Neural cell (in vitro differentiated cells): ENCODE measurements at regions not wholly inside any gene's neighbourhood (a gene's known extent, or its start where the extent isn't known, plus 50 kb on each side); places are given as distances from the start of the nearest gene placed in this dataset.

Source experiments
- H2AFZ ChIP-seq: fragments of 200-600, 300-800 bp; sonication (generic), shearing (Covaris generic); 2 replicates; pipeline ENCODE4 v1.6.0; 2014; ENCODE audit warnings: low read depth, mild to moderate bottlenecking, antibody characterized with exemption, low read length, moderate library complexity
- H3F3A ChIP-seq: fragments of 200-600 bp; shearing (Covaris generic); 2 replicates; pipeline ENCODE4 v1.6.1; 2016; ENCODE audit warnings: mild to moderate bottlenecking, moderate library complexity, mixed read lengths, antibody characterized with exemption, low read length; ENCODE audit not compliant: insufficient read depth, poor library complexity, severe bottlenecking
- H3K27ac ChIP-seq: fragments of 200-600, 300-800 bp; sonication (generic), shearing (Covaris generic); 2 replicates; pipeline ENCODE4 v1.5.1; 2014; ENCODE audit warnings: mild to moderate bottlenecking, low read length, moderate library complexity
- H3K27me3 ChIP-seq: fragments of 300-800, 200-600 bp; sonication (generic), shearing (Covaris generic); 2 replicates; pipeline ENCODE4 v1.6.0; 2014; ENCODE audit warnings: mild to moderate bottlenecking, low read depth, low read length, moderate library complexity; ENCODE audit not compliant: insufficient read depth
- H3K36me3 ChIP-seq: fragments of 300-800, 200-600 bp; sonication (generic), shearing (Covaris generic); 2 replicates; pipeline ENCODE4 v1.5.1; 2014; ENCODE audit warnings: mild to moderate bottlenecking, antibody characterized with exemption, low read length, moderate library complexity; ENCODE audit not compliant: insufficient read depth
- H3K4me2 ChIP-seq: fragments of 300-800, 200-600 bp; sonication (generic), shearing (Covaris generic); 2 replicates; pipeline ENCODE4 v1.6.0; 2014; ENCODE audit warnings: mild to moderate bottlenecking, low read length
- H3K4me3 ChIP-seq: fragments of 300-800, 200-600 bp; sonication (generic), shearing (Covaris generic); 2 replicates; pipeline ENCODE4 v1.5.1; 2014; ENCODE audit warnings: mild to moderate bottlenecking, low read length, moderate library complexity
- H3K79me2 ChIP-seq: fragments of 200-600 bp; shearing (Covaris generic); replicated peaks from 2 replicates; pipeline ENCODE4 v1.6.0; 2014; ENCODE audit warnings: mild to moderate bottlenecking, low read length, moderate library complexity; ENCODE audit not compliant: insufficient read depth
- H3K9ac ChIP-seq: fragments of 300-800, 200-600 bp; sonication (generic), shearing (Covaris generic); 2 replicates; pipeline ENCODE4 v1.6.1; 2016; ENCODE audit warnings: mild to moderate bottlenecking, low read length, mixed read lengths
- H3K9me2 ChIP-seq: fragments of 200-600 bp; shearing (Covaris generic); 2 replicates; pipeline ENCODE4 v1.6.1; 2016; ENCODE audit warnings: mild to moderate bottlenecking, low read length, mixed read lengths; ENCODE audit not compliant: insufficient read depth
- H3K9me3 ChIP-seq: fragments of 200-600, 300-800 bp; sonication (generic), shearing (Covaris generic); 2 replicates; pipeline ENCODE4 v1.6.1; 2016; ENCODE audit warnings: mild to moderate bottlenecking, mixed run types, low read length, moderate library complexity, mixed read lengths
- H4K20me1 ChIP-seq: fragments of 200-600 bp; shearing (Covaris generic); 2 replicates; pipeline ENCODE4 v1.6.1; 2016; ENCODE audit warnings: mild to moderate bottlenecking, mixed run types; ENCODE audit not compliant: insufficient read depth
- EP300 ChIP-seq: fragments of 450-650 bp; conservative IDR thresholded peaks from 2 replicates; pipeline ENCODE4 v1.6.1; 2014; ENCODE audit warnings: antibody characterized with exemption, mild to moderate bottlenecking, moderate library complexity; ENCODE audit not compliant: poor library complexity, severe bottlenecking
- EZH2 ChIP-seq: fragments of 200-600, 300-800 bp; shearing (Covaris generic), sonication (generic); IDR thresholded peaks from 2 replicates; pipeline ENCODE4 v1.6.1; 2014; ENCODE audit warnings: antibody characterized with exemption, low read length, borderline replicate concordance, mild to moderate bottlenecking; ENCODE audit not compliant: insufficient read depth, poor library complexity, severe bottlenecking
- MXI1 ChIP-seq: fragments of 450-650 bp; conservative IDR thresholded peaks from 2 replicates; pipeline ENCODE4 v1.6.1; 2014; ENCODE audit warnings: antibody characterized with exemption, mild to moderate bottlenecking; ENCODE audit not compliant: poor library complexity, severe bottlenecking
- POLR2AphosphoS5 ChIP-seq: IDR thresholded peaks from 2 replicates; pipeline ENCODE4 v1.6.1; 2012
- RAD21 ChIP-seq: fragments of 450-650 bp; conservative IDR thresholded peaks from 2 replicates; pipeline ENCODE4 v1.6.1; 2014; ENCODE audit warnings: antibody characterized with exemption, mild to moderate bottlenecking, moderate library complexity
- SMC3 ChIP-seq: fragments of 450-650 bp; conservative IDR thresholded peaks from 2 replicates; pipeline ENCODE4 v1.6.1; 2014; ENCODE audit warnings: antibody characterized with exemption, mild to moderate bottlenecking, moderate library complexity; ENCODE audit not compliant: poor library complexity
- TAF1 ChIP-seq: IDR thresholded peaks from 2 replicates; pipeline ENCODE4 v1.6.1; 2012; ENCODE audit warnings: low read depth
- TF ChIP-seq, protein P1 (sequence below): IDR thresholded peaks from 2 replicates; pipeline ENCODE4 v1.6.1; 2012; ENCODE audit warnings: borderline replicate concordance
- TF ChIP-seq, protein P2 (sequence below): fragments of 450-650 bp; IDR thresholded peaks from 2 replicates; pipeline ENCODE4 v1.5.1; 2014; ENCODE audit warnings: antibody characterized with exemption, mild to moderate bottlenecking, moderate library complexity; ENCODE audit not compliant: poor library complexity, severe bottlenecking

DNA sequence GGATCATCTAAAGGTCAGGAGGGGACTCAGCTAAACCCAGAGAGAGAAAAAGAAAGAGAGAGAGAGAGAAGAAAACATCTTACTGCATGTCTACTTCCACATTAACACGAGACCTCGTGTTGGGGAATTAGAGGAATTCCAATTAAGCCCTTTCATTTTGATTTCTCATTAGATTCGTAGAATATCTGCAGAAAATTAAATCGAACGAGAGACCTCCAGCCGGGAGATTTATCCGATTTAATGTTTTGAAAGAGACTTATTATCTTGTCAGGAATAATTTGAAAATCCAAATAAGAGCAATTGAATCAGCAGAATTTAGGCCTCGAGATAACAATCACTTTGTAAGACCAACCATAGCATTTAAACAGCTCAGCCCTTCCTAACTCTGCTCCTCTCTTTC is 175.6 kb downstream of the ABCC12 start:
- no peaks in the 10 kb centered on the region for H3F3A ChIP-seq
- no peak overlapping the region for H2AFZ ChIP-seq
- H4K20me1 ChIP-seq, result no peaks in the 10 kb centered on the region
- TF ChIP-seq, protein P1, sequence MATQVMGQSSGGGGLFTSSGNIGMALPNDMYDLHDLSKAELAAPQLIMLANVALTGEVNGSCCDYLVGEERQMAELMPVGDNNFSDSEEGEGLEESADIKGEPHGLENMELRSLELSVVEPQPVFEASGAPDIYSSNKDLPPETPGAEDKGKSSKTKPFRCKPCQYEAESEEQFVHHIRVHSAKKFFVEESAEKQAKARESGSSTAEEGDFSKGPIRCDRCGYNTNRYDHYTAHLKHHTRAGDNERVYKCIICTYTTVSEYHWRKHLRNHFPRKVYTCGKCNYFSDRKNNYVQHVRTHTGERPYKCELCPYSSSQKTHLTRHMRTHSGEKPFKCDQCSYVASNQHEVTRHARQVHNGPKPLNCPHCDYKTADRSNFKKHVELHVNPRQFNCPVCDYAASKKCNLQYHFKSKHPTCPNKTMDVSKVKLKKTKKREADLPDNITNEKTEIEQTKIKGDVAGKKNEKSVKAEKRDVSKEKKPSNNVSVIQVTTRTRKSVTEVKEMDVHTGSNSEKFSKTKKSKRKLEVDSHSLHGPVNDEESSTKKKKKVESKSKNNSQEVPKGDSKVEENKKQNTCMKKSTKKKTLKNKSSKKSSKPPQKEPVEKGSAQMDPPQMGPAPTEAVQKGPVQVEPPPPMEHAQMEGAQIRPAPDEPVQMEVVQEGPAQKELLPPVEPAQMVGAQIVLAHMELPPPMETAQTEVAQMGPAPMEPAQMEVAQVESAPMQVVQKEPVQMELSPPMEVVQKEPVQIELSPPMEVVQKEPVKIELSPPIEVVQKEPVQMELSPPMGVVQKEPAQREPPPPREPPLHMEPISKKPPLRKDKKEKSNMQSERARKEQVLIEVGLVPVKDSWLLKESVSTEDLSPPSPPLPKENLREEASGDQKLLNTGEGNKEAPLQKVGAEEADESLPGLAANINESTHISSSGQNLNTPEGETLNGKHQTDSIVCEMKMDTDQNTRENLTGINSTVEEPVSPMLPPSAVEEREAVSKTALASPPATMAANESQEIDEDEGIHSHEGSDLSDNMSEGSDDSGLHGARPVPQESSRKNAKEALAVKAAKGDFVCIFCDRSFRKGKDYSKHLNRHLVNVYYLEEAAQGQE, result no peak
- no peaks in the 10 kb centered on the region for H3K27me3 ChIP-seq
- no peaks in the 10 kb centered on the region for H3K36me3 ChIP-seq
- no peak overlapping the region for H3K9ac ChIP-seq
- H3K4me3 ChIP-seq, result no peak overlapping the region
- no peak overlapping the region for H3K27ac ChIP-seq
- no peaks in the 10 kb centered on the region for H3K79me2 ChIP-seq
- no peak overlapping the region for H3K4me2 ChIP-seq
- H3K9me3 ChIP-seq, result no peaks in the 10 kb centered on the region
- no peaks in the 10 kb centered on the region for H3K9me2 ChIP-seq

DNA sequence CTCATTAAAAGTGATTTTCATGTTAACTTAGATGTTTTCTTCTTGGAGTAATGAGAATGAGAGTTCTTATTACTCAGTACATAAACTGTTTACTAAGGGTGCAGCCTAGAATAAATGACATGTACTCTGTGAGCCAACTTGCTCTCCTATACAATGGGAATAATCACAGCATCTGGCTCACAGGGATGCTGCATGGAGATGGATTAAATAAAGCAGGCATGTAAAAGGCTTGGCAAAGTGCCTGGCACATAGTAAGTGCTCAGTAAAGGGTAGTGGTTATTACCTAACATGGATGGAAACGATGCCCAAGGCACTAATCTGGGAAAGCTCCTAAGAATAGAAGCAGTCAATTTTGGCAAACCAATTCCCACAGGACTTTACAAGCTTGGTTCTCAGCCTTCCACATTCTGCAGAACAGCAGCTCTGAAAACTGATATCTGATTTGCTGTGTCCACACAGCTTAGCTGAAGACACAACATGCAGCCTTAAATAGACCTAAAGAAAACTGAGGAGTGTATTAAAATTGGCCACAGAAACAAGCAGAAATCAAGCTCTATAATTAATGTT is 176.1 kb downstream of the ABCC12 start:
- Histone ChIP-seq H3K9me3 (no peaks in the 10 kb centered on the region), H3K79me2 (no peaks in the 10 kb centered on the region), H3K9ac (no peak overlapping the region), H3K27ac (no peak overlapping the region), H3K9me2 (no peaks in the 10 kb centered on the region), H2AFZ (no peak overlapping the region), H3F3A (no peaks in the 10 kb centered on the region), H3K27me3 (no peaks in the 10 kb centered on the region), H3K4me3 (no peak overlapping the region), H3K36me3 (no peaks in the 10 kb centered on the region), H3K4me2 (no peak overlapping the region), H4K20me1 (no peaks in the 10 kb centered on the region)
- TF ChIP-seq EZH2 (no peak), EP300 (no peak), MXI1 (no peak), TAF1 (no peak), RAD21 (no peak), POLR2AphosphoS5 (no peak), SMC3 (no peak)
- TF ChIP-seq, protein P1, result no peak
- TF ChIP-seq, protein P2, sequence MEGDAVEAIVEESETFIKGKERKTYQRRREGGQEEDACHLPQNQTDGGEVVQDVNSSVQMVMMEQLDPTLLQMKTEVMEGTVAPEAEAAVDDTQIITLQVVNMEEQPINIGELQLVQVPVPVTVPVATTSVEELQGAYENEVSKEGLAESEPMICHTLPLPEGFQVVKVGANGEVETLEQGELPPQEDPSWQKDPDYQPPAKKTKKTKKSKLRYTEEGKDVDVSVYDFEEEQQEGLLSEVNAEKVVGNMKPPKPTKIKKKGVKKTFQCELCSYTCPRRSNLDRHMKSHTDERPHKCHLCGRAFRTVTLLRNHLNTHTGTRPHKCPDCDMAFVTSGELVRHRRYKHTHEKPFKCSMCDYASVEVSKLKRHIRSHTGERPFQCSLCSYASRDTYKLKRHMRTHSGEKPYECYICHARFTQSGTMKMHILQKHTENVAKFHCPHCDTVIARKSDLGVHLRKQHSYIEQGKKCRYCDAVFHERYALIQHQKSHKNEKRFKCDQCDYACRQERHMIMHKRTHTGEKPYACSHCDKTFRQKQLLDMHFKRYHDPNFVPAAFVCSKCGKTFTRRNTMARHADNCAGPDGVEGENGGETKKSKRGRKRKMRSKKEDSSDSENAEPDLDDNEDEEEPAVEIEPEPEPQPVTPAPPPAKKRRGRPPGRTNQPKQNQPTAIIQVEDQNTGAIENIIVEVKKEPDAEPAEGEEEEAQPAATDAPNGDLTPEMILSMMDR, result no peak
